ENCODE measurements at regions not wholly inside any gene's neighbourhood (a gene's known extent, or its start where the extent isn't known, plus 50 kb on each side); places are given as distances from the start of the nearest gene placed in this dataset.

GRCh38 chr20:41889126-41889843 lies 271.1 kb upstream of the CHD6 start:
- Mint-ChIP-seq H3K9me3 (peaks cover under 1% of the 10 kb centered on the region), H3K27me3 (no peaks in the 10 kb centered on the region), H3K36me3 (ENCODE audit: low read depth) (no peaks in the 10 kb centered on the region), H3K4me3 (no peak overlapping the region), H3K27ac (no peak overlapping the region), H3K4me1 (no peaks in the 10 kb centered on the region)
- ChIA-PET CTCF (no interaction called here), POLR2A (no interaction called here)
- DNase-seq = no peak

GRCh38 chr20:41888434-41888833 lies 270.3 kb upstream of the CHD6 start:
- H3K36me3 Mint-ChIP-seq (ENCODE audit: low read depth) = no peaks in the 10 kb centered on the region
- H3K4me3 Mint-ChIP-seq = no peak overlapping the region
- no peaks in the 10 kb centered on the region for H3K9me3 Mint-ChIP-seq
- no peaks in the 10 kb centered on the region for H3K4me1 Mint-ChIP-seq
- H3K27me3 Mint-ChIP-seq = no peaks in the 10 kb centered on the region
- H3K27ac Mint-ChIP-seq = no peak overlapping the region
- ChIA-PET POLR2A (no interaction called here), CTCF (no interaction called here)
- no peak for DNase-seq

- no peaks in the 10 kb centered on the region for H3K36me3 Mint-ChIP-seq (ENCODE audit: low read depth)
- H3K27ac Mint-ChIP-seq = no peak overlapping the region
- H3K27me3 Mint-ChIP-seq = no peaks in the 10 kb centered on the region
- no peaks in the 10 kb centered on the region for H3K9me3 Mint-ChIP-seq
- no peaks in the 10 kb centered on the region for H3K4me1 Mint-ChIP-seq
- ChIA-PET CTCF (no interaction called here), POLR2A (no interaction called here)
- DNase-seq = no peak
- no peak overlapping the region for H3K4me3 Mint-ChIP-seq
Measured at GRCh38 chr20:41887500-41887899, 269.3 kb upstream of the CHD6 start.

GRCh38 chr20:41881466-41882046 lies 263.4 kb upstream of the CHD6 start:
- ChIA-PET POLR2A (no interaction called here), CTCF (interaction anchor here (0.5 kb wide), 1 partner anchor 288 kb away, joined by 3 read pairs; no protein-coding TSS in a partner anchor)
- no peaks in the 10 kb centered on the region for H3K27me3 Mint-ChIP-seq
- no peaks in the 10 kb centered on the region for H3K4me1 Mint-ChIP-seq
- H3K4me3 Mint-ChIP-seq = no peak overlapping the region
- no peaks in the 10 kb centered on the region for H3K36me3 Mint-ChIP-seq (ENCODE audit: low read depth)
- no peak for DNase-seq
- no peaks in the 10 kb centered on the region for H3K9me3 Mint-ChIP-seq
- H3K27ac Mint-ChIP-seq = no peak overlapping the region

GRCh38 chr20:41879123-41879522 lies 260.9 kb upstream of the CHD6 start:
- CTCF ChIA-PET = no interaction called here
- H3K4me3 Mint-ChIP-seq = no peak overlapping the region
- H3K27me3 Mint-ChIP-seq = no peaks in the 10 kb centered on the region
- POLR2A ChIA-PET = no interaction called here
- no peak overlapping the region for H3K27ac Mint-ChIP-seq
- no peaks in the 10 kb centered on the region for H3K4me1 Mint-ChIP-seq
- H3K9me3 Mint-ChIP-seq = no peaks in the 10 kb centered on the region
- DNase-seq = no peak
- H3K36me3 Mint-ChIP-seq (ENCODE audit: low read depth) = no peaks in the 10 kb centered on the region

- no peak for DNase-seq
- H3K27me3 Mint-ChIP-seq = no peaks in the 10 kb centered on the region
- ChIA-PET POLR2A (no interaction called here), CTCF (no interaction called here)
- H3K9me3 Mint-ChIP-seq = no peaks in the 10 kb centered on the region
- H3K27ac Mint-ChIP-seq = no peak overlapping the region
- H3K4me3 Mint-ChIP-seq = no peak overlapping the region
- no peaks in the 10 kb centered on the region for H3K4me1 Mint-ChIP-seq
- H3K36me3 Mint-ChIP-seq (ENCODE audit: low read depth) = no peaks in the 10 kb centered on the region
Measured at GRCh38 chr20:41877911-41878310, 259.7 kb upstream of the CHD6 start.

- no peak for DNase-seq
- no peak overlapping the region for H3K27ac Mint-ChIP-seq
- no peak overlapping the region for H3K4me3 Mint-ChIP-seq
- H3K4me1 Mint-ChIP-seq = no peaks in the 10 kb centered on the region
- ChIA-PET POLR2A (no interaction called here), CTCF (no interaction called here)
- no peaks in the 10 kb centered on the region for H3K36me3 Mint-ChIP-seq (ENCODE audit: low read depth)
- no peaks in the 10 kb centered on the region for H3K27me3 Mint-ChIP-seq
- H3K9me3 Mint-ChIP-seq = no peaks in the 10 kb centered on the region
Measured at GRCh38 chr20:41874658-41875057, 256.5 kb upstream of the CHD6 start.

GRCh38 chr20:41872930-41873329 lies 254.8 kb upstream of the CHD6 start:
- Mint-ChIP-seq H3K27me3 (no peaks in the 10 kb centered on the region), H3K27ac (no peak overlapping the region), H3K9me3 (no peaks in the 10 kb centered on the region), H3K4me1 (no peaks in the 10 kb centered on the region), H3K36me3 (ENCODE audit: low read depth) (no peaks in the 10 kb centered on the region), H3K4me3 (no peak overlapping the region)
- no peak for DNase-seq
- ChIA-PET CTCF (no interaction called here), POLR2A (no interaction called here)

- CTCF ChIA-PET = no interaction called here
- POLR2A ChIA-PET = no interaction called here
- DNase-seq = no peak
- Mint-ChIP-seq H3K27ac (no peak overlapping the region), H3K4me3 (no peak overlapping the region), H3K9me3 (peaks cover 5% of the 10 kb centered on the region), H3K27me3 (no peaks in the 10 kb centered on the region), H3K4me1 (no peaks in the 10 kb centered on the region), H3K36me3 (ENCODE audit: low read depth) (no peaks in the 10 kb centered on the region)
Measured at GRCh38 chr20:41870869-41871462, 252.8 kb upstream of the CHD6 start.

GRCh38 chr20:41869261-41869660 lies 251.1 kb upstream of the CHD6 start:
- Mint-ChIP-seq H3K9me3 (peaks cover 5% of the 10 kb centered on the region), H3K27ac (no peak overlapping the region), H3K27me3 (no peaks in the 10 kb centered on the region), H3K4me1 (no peaks in the 10 kb centered on the region), H3K36me3 (ENCODE audit: low read depth) (no peaks in the 10 kb centered on the region), H3K4me3 (no peak overlapping the region)
- ChIA-PET POLR2A (no interaction called here), CTCF (no interaction called here)
- no peak for DNase-seq

GRCh38 chr20:41865938-41866337 lies 247.8 kb upstream of the CHD6 start:
- ChIA-PET POLR2A (no interaction called here), CTCF (no interaction called here)
- no peak for DNase-seq
- no peaks in the 10 kb centered on the region for H3K36me3 Mint-ChIP-seq (ENCODE audit: low read depth)
- no peak overlapping the region for H3K27ac Mint-ChIP-seq
- peaks cover 5% of the 10 kb centered on the region for H3K9me3 Mint-ChIP-seq
- H3K27me3 Mint-ChIP-seq = no peaks in the 10 kb centered on the region
- no peak overlapping the region for H3K4me3 Mint-ChIP-seq
- H3K4me1 Mint-ChIP-seq = no peaks in the 10 kb centered on the region

GRCh38 chr20:41862476-41862875 lies 244.3 kb upstream of the CHD6 start:
- H3K4me3 Mint-ChIP-seq = no peak overlapping the region
- H3K36me3 Mint-ChIP-seq (ENCODE audit: low read depth) = no peaks in the 10 kb centered on the region
- H3K9me3 Mint-ChIP-seq = peaks cover 2% of the 10 kb centered on the region
- ChIA-PET CTCF (no interaction called here), POLR2A (no interaction called here)
- H3K27me3 Mint-ChIP-seq = no peaks in the 10 kb centered on the region
- H3K27ac Mint-ChIP-seq = no peak overlapping the region
- no peaks in the 10 kb centered on the region for H3K4me1 Mint-ChIP-seq
- no peak for DNase-seq

- ChIA-PET CTCF (no interaction called here), POLR2A (no interaction called here)
- no peak for DNase-seq
- H3K36me3 Mint-ChIP-seq (ENCODE audit: low read depth) = no peaks in the 10 kb centered on the region
- H3K27ac Mint-ChIP-seq = no peak overlapping the region
- H3K4me3 Mint-ChIP-seq = no peak overlapping the region
- no peaks in the 10 kb centered on the region for H3K4me1 Mint-ChIP-seq
- no peaks in the 10 kb centered on the region for H3K9me3 Mint-ChIP-seq
- no peaks in the 10 kb centered on the region for H3K27me3 Mint-ChIP-seq
Measured at GRCh38 chr20:41861772-41862422, 243.7 kb upstream of the CHD6 start.

GRCh38 chr20:41854765-41855164 lies 236.6 kb upstream of the CHD6 start:
- no peak overlapping the region for H3K27ac Mint-ChIP-seq
- CTCF ChIA-PET = no interaction called here
- no peak overlapping the region for H3K4me3 Mint-ChIP-seq
- H3K4me1 Mint-ChIP-seq = no peaks in the 10 kb centered on the region
- no peaks in the 10 kb centered on the region for H3K36me3 Mint-ChIP-seq (ENCODE audit: low read depth)
- no peaks in the 10 kb centered on the region for H3K9me3 Mint-ChIP-seq
- DNase-seq = no peak
- POLR2A ChIA-PET = no interaction called here
- H3K27me3 Mint-ChIP-seq = no peaks in the 10 kb centered on the region
